Panc1 (cell line): ENCODE measurements at regions not wholly inside any gene's neighbourhood (a gene's known extent, or its start where the extent isn't known, plus 50 kb on each side); places are given as distances from the start of the nearest gene placed in this dataset.

Experiments used
- CTCF ChIP-seq: fragments of 450-650 bp; IDR thresholded peaks from 2 replicates; pipeline ENCODE4 v1.5.1; 2017; ENCODE audit warnings: mild to moderate bottlenecking
- POLR2AphosphoS5 ChIP-seq: IDR thresholded peaks from 2 replicates; pipeline ENCODE4 v1.6.1; 2012; ENCODE audit warnings: mild to moderate bottlenecking, low read depth, low read length, moderate library complexity
- REST ChIP-seq, 2 experiments: IDR thresholded peaks; 2 replicates each; pipeline ENCODE4 v1.6.1; 2011 to 2012; ENCODE audit warnings: low read depth in 2 of 2, control low read depth in 1 of 2, low read length in 1 of 2, mild to moderate bottlenecking in 1 of 2, moderate library complexity in 1 of 2; ENCODE audit not compliant: insufficient read depth in 1 of 2

DNA sequence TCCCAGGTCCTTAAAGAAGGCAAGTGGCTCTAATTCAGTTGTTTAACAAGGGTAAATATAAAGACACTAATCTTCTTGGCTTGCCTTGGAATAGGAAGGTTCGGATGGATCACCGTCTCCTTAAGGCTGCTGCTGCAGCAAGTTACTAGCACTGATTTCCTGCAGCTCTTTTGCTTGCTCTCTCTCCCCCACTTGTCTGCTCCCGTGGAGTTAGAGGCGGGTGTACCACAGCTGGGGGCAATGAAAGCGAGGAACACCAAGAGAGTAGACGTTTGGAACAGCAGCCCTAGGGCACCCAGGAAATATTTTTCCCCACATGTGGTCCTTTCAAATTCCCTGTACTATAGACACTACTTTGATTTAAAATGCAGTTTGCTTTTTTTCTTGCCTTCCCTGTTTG is 202.2 kb downstream of the SH2D1A start:
- no peak for TF ChIP-seq CTCF
- TF ChIP-seq REST (IDR thresholded peaks at IDR 0.05; ENCODE audit: insufficient read depth in 1 of 2, low read depth in 2 of 2, low read length in 1 of 2), result no peak
- no peak for TF ChIP-seq POLR2AphosphoS5
